Prostate gland (tissue), 2 donors: ENCODE measurements at regions not wholly inside any gene's neighbourhood (a gene's known extent, or its start where the extent isn't known, plus 50 kb on each side); places are given as distances from the start of the nearest gene placed in this dataset.

Experiments
- DNase-seq: peaks from one replicate; pipeline ENCODE4 v3.0.0-alpha.2; 2019; ENCODE audit warnings: low spot score
- H3K27ac ChIP-seq, 2 donors: fragments of 200-600 bp; sonication (generic); 2 replicates each; pipeline ENCODE4 v1.5.1; 2017 to 2019
- H3K27me3 ChIP-seq: fragments of 200-600 bp; sonication (generic); replicated peaks from 2 replicates; pipeline ENCODE4 v1.5.1; 2019; ENCODE audit not compliant: insufficient read depth
- H3K36me3 ChIP-seq, 2 donors: fragments of 200-600 bp; sonication (generic); 1 replicate in 1 of 2; 2 replicates in 1 of 2; pipeline versions ENCODE4 v1.5.1 to v1.8.1; 2017 to 2019
- H3K4me1 ChIP-seq: fragments of 200-600 bp; sonication (generic); replicated peaks from 2 replicates; pipeline ENCODE4 v1.5.1; 2019
- H3K4me3 ChIP-seq, 2 donors: fragments of 200-600 bp; sonication (generic); 2 replicates each; pipeline ENCODE4 v1.5.1; 2017 to 2019
- H3K9me3 ChIP-seq: fragments of 200-600 bp; sonication (generic); 2 replicates; pipeline ENCODE4 v1.5.1; 2017
- CTCF ChIP-seq, 4 experiments: fragments of 200-600 bp in 2 of 4; fragments of 450-650 bp in 2 of 4; sonication (generic) in 2 of 4; IDR thresholded peaks; 1 replicate in 3 of 4; 2 replicates in 1 of 4; pipeline ENCODE4 v1.5.1; 2016 to 2019; ENCODE audit warnings: antibody characterized with exemption in 4 of 4, mild to moderate bottlenecking in 2 of 4, moderate library complexity in 2 of 4
- POLR2A ChIP-seq: fragments of 450-650 bp; IDR thresholded peaks from one replicate; pipeline ENCODE4 v1.6.1; 2016; ENCODE audit warnings: antibody characterized with exemption, mild to moderate bottlenecking
- POLR2AphosphoS5 ChIP-seq: sonication (generic); formaldehyde crosslinking; IDR thresholded peaks from one replicate; pipeline ENCODE4 v1.6.1; 2017; ENCODE audit warnings: antibody characterized with exemption
- WGBS: methylation state at CpG from one replicate; pipeline ENCODE4 v1.1.5; 2018; 5-methylcytosine and 5-hydroxymethylcytosine counted together
- intact Hi-C: fragments of 100-400 bp; cut with DNase I; formaldehyde crosslinking; loops from one replicate; pipeline ENCODE4 v1.14.2; 2022

- Histone ChIP-seq H3K4me3 (no peak overlapping the region), H3K36me3 (no peaks in the 10 kb centered on the region), H3K4me1 (no peaks in the 10 kb centered on the region), H3K27me3 (no peaks in the 10 kb centered on the region), H3K27ac (no peak overlapping the region), H3K9me3 (no peaks in the 10 kb centered on the region)
- TF ChIP-seq POLR2A, result no peak
- no peak for TF ChIP-seq CTCF (IDR thresholded peaks at IDR 0.05)
- no peak for TF ChIP-seq POLR2AphosphoS5
- WGBS, result 65% methylated on average over 7 of the region's 7 CpGs
- intact Hi-C loops, result no loop called here
- DNase-seq, result no peak
Observed at GRCh38 chr9:107940616-107941595, 451.3 kb upstream of the KLF4 start.

GRCh38 chr9:107938801-107939386 lies 449.3 kb upstream of the KLF4 start:
- H3K27ac ChIP-seq, result no peak overlapping the region
- no peak for TF ChIP-seq CTCF (IDR thresholded peaks at IDR 0.05)
- TF ChIP-seq POLR2AphosphoS5, result no peak
- no peak for TF ChIP-seq POLR2A
- H3K9me3 ChIP-seq, result no peaks in the 10 kb centered on the region
- 89% methylated on average over 8 of the region's 8 CpGs for WGBS
- no peaks in the 10 kb centered on the region for H3K36me3 ChIP-seq
- no peak for DNase-seq
- H3K27me3 ChIP-seq, result no peaks in the 10 kb centered on the region
- H3K4me1 ChIP-seq, result no peaks in the 10 kb centered on the region
- no peak overlapping the region for H3K4me3 ChIP-seq
- intact Hi-C loops, result no loop called here

- intact Hi-C loops, result no loop called here
- 57% methylated on average over 6 of the region's 6 CpGs for WGBS
Observed at GRCh38 chr9:107935931-107936330, 446.4 kb upstream of the KLF4 start.

GRCh38 chr9:107933516-107933915 lies 443.9 kb upstream of the KLF4 start:
- 74% methylated on average over 6 of the region's 6 CpGs for WGBS
- H3K4me1 ChIP-seq, result no peaks in the 10 kb centered on the region
- intact Hi-C loops, result no loop called here
- no peaks in the 10 kb centered on the region for H3K36me3 ChIP-seq
- H3K27ac ChIP-seq, result no peak overlapping the region
- TF ChIP-seq CTCF (IDR thresholded peaks at IDR 0.05) (no peak), POLR2AphosphoS5 (no peak), POLR2A (no peak)
- H3K27me3 ChIP-seq, result no peaks in the 10 kb centered on the region
- no peak for DNase-seq
- H3K9me3 ChIP-seq, result no peaks in the 10 kb centered on the region
- H3K4me3 ChIP-seq, result no peak overlapping the region

More at GRCh38 chr9:107935931-107936330, 446.4 kb upstream of the KLF4 start:
- DNase-seq, result peak; percentile 9
- H3K4me3 ChIP-seq, result no peak overlapping the region
- no peaks in the 10 kb centered on the region for H3K9me3 ChIP-seq
- H3K36me3 ChIP-seq, result no peaks in the 10 kb centered on the region
- no peak for TF ChIP-seq CTCF (IDR thresholded peaks at IDR 0.05)
- TF ChIP-seq POLR2A, result no peak
- peak; percentile 46 for TF ChIP-seq POLR2AphosphoS5
- no peaks in the 10 kb centered on the region for H3K4me1 ChIP-seq
- no peak overlapping the region for H3K27ac ChIP-seq
- H3K27me3 ChIP-seq, result no peaks in the 10 kb centered on the region
